ENCODE measurements at regions not wholly inside any gene's neighbourhood (a gene's known extent, or its start where the extent isn't known, plus 50 kb on each side); places are given as distances from the start of the nearest gene placed in this dataset.

DNA sequence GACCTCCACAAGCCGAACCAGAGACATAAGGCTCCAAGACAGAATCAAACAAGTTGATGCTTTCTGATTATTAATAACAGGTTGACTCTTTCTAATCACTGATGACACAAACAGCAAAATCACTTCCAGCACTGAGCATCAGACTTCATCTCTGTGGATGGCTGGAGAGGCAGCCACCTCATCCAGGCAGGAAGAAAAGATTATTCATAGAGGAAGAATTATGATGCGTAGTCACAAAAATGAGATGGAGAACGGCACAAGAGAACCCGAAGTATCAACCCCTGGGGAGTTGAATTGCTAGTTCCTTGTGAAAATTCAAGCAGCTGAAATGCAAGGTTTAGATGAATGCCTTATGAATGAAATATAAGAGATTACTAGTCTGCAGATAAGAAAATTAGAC, 49.9 kb upstream of the LMCD1 start:
- Histone ChIP-seq H3K4me3 (replicated peaks; ENCODE audit: low read depth, low read length) (no peak overlapping the region), H3K36me3 (ENCODE audit: control insufficient read depth, insufficient read depth, low read length) (no peaks in the 10 kb centered on the region), H3K27me3 (replicated peaks; ENCODE audit: control insufficient read depth, insufficient read depth, low read length) (no peaks in the 10 kb centered on the region; the same call in 1 of the 2 replicates)
- TF ChIP-seq, protein P1, sequence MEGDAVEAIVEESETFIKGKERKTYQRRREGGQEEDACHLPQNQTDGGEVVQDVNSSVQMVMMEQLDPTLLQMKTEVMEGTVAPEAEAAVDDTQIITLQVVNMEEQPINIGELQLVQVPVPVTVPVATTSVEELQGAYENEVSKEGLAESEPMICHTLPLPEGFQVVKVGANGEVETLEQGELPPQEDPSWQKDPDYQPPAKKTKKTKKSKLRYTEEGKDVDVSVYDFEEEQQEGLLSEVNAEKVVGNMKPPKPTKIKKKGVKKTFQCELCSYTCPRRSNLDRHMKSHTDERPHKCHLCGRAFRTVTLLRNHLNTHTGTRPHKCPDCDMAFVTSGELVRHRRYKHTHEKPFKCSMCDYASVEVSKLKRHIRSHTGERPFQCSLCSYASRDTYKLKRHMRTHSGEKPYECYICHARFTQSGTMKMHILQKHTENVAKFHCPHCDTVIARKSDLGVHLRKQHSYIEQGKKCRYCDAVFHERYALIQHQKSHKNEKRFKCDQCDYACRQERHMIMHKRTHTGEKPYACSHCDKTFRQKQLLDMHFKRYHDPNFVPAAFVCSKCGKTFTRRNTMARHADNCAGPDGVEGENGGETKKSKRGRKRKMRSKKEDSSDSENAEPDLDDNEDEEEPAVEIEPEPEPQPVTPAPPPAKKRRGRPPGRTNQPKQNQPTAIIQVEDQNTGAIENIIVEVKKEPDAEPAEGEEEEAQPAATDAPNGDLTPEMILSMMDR (IDR thresholded peaks at IDR 0.05; ENCODE audit: insufficient read depth, low read length, poor library complexity, severe bottlenecking): no peak
- DNase-seq (ENCODE audit: extremely low read depth, insufficient read length): no peak
